ENCODE measurements at regions not wholly inside any gene's neighbourhood (a gene's known extent, or its start where the extent isn't known, plus 50 kb on each side); places are given as distances from the start of the nearest gene placed in this dataset.
A peak's percentile ranks its signal among the peaks of the same experiment; 100 is the strongest.

DNA sequence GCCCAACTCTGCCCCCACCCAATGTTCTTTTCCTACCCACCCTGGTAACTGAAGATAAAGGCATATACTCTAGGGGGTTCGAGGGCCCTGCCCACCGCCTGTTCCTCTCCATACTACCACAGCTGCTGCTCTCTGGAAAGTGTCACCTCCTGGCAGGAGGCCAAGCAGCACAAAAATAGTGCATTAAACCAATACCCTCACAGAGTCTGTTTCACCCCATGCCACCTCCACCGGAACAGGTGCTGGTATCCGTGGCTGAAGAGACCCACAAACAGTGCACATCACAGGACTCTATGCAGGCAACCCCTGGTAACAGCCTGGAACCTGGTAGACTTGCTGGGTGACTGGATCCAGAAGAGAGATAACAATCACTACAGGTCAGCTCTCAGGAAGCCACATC is 85.1 kb upstream of the CTSO start:
- DNase-seq: no peak

DNA sequence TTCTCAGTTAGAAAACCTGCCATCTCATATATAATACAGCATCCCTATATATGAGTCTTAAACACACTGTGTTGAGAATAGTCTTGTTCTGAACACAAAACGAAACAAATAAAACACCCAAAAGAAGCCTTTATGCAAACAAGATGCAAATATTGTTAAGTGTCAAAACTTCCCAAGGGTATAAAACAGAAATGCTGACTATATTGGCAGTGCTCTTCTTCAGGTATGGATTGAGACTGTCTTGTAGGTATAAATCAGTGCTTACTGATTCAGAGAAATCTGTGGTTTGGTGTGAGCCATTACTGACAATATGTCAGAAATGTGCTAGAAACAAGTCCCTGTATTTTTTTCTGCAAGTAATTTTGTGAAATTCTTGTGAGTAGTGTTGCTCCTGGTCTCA is 82.8 kb upstream of the CTSO start:
- no peak for DNase-seq

DNA sequence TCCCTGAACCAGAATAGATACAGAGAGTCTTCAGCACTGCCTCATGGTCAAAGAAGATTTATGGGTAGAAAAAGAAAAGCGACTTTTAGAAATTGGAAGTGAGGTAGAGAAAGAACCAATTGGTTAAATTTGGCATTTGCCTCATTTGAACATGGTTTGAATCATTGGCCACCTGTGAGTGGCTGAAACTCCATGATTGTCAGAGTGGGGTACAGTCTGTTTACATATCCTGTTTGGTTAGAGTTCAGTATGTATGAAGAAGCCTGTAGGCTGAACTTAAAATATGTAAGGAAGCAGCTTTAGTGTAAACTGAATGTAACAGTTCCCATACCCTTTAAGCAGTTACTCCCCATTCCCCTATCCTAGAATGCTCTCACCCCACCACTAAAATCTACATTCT is 76.0 kb upstream of the CTSO start:
- no peak for DNase-seq

DNA sequence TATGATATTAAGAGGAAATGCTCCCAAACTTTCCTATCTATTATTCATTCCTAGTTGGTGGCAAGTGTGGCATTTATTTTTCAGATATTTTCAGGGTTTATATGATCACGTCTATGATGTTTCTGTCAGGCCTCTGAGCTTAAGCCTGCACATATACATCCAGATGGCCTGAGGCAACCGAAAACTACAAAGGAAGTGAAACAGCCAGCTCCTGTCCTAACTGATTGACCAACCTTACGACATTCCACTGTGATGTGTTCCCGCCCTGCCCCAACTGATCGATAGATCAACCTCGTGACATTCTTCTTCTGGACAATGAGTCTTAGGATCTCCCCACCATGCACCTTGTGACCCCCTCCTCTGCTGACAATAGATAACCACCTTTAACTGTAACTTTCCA is 67.6 kb upstream of the CTSO start:
- DNase-seq: peak; percentile 76

DNA sequence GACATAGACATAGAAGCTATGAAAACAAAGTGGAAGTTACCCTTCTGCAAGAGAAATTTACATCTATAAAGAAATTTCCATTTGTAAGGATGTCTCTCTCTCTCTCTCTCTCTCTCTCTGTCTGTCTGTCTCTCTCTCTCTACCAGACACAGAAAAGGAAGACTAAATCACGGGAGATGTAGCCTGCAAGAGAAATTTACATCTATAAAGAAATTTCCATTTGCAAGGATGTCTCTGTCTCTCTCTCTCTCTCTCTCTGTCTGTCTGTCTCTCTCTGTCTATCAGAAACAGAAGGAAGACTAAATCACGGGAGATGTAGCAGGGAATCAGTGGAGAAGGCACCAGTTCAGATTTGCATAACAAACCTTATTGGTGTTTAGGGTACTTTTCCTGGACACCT is 65.6 kb upstream of the CTSO start:
- no peak for DNase-seq

DNA sequence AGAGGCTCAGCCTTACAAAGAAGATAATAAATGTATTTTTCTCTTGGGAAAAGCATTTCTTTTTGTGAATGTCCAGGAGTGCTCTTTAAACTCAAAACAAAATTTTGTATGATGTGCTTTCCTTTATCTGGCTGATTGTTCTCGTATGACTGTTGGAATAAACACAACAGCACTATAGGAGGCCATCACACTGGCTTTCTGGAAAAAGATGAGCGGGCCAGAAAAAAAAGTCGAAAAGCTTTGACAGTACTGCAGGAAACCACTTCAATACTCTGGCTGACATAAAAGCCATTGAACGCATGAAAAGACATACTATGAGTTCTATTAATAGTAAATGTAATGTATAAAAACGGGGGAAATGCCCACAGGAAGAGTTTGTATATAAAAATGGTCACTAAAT is 64.7 kb upstream of the CTSO start:
- no peak for DNase-seq

DNA sequence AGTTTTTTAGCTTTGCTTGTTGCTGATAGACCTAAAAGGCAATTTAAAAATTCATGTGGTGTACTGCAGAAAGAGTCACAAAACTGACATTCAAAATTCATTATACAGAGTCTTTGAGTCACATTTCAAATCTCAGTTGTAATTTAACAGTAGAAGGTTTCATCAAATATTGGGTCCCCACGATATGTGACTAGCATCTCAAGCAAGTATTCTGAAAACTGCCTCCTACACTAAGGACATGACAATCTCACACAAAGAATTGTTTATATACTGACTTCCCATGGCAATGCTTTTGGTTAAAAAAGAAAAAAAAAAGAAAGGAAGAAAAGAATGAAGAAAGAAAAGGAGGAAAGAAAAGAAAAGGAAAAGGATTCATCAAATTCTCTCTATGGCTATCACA is 62.1 kb upstream of the CTSO start:
- no peak for DNase-seq

DNA sequence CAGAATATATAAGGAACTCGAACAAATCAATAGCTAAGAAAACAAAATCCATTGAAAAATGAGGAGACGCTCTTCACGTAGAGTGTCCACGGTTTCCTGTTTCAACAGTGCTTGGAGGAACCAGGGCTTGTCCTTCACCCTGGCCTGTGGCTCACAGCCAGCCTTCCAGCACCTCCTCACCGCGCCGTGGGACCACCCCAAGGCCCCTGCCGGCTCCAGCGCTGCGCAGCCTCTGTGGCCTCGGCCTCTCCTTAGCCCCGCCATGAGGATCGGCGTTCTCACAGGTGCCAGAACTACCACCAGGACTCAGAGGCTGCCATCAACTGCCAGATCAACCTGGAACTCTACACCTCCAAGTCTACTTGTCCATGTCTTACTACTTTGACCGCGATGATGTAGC is 52.5 kb upstream of the CTSO start:
- no peak for DNase-seq

Measured in islet precursor cell (in vitro differentiated cells).